Endothelial cell of umbilical vein (primary cell): ENCODE measurements at regions not wholly inside any gene's neighbourhood (a gene's known extent, or its start where the extent isn't known, plus 50 kb on each side); places are given as distances from the start of the nearest gene placed in this dataset.

Experiments used
- GATA2 ChIP-seq: IDR thresholded peaks from 2 replicates; pipeline ENCODE4 v1.7.0; 2011; ENCODE audit warnings: low read depth, mild to moderate bottlenecking, moderate library complexity, mixed read lengths, low read length; ENCODE audit not compliant: insufficient read length, insufficient read depth
- JUN ChIP-seq: IDR thresholded peaks from 2 replicates; pipeline ENCODE4 v1.6.1; 2011; ENCODE audit warnings: borderline replicate concordance, low read depth; ENCODE audit not compliant: insufficient read length, insufficient read depth
- MYC ChIP-seq: IDR thresholded peaks from one replicate; pipeline ENCODE4 v1.6.1; 2011; ENCODE audit warnings: mild to moderate bottlenecking, low read depth, low read length
- POLR2A ChIP-seq: IDR thresholded peaks from 2 replicates; pipeline ENCODE4 v1.6.1; 2012; ENCODE audit warnings: low read depth, mild to moderate bottlenecking, control low read depth, low read length
- POLR2AphosphoS5 ChIP-seq: IDR thresholded peaks from 2 replicates; pipeline ENCODE4 v1.6.1; 2012; ENCODE audit warnings: low read depth, mild to moderate bottlenecking, control low read depth, low read length, moderate library complexity; ENCODE audit not compliant: insufficient read depth
- TF ChIP-seq, protein P1 (sequence below), 2 donors: IDR thresholded peaks; 1 replicate in 1 of 2; 2 replicates in 1 of 2; pipeline ENCODE4 v1.5.1; 2011; ENCODE audit warnings: low read length in 2 of 2, mild to moderate bottlenecking in 2 of 2, moderate library complexity in 2 of 2, control low read depth in 1 of 2, inconsistent platforms in 1 of 2, low read depth in 1 of 2; ENCODE audit not compliant: insufficient read depth in 1 of 2; ENCODE audit errors: extremely low read depth in 1 of 2
- TF ChIP-seq, protein P2 (sequence below): IDR thresholded peaks from 2 replicates; pipeline ENCODE4 v1.6.1; 2011; ENCODE audit not compliant: insufficient read depth, insufficient read length

DNA sequence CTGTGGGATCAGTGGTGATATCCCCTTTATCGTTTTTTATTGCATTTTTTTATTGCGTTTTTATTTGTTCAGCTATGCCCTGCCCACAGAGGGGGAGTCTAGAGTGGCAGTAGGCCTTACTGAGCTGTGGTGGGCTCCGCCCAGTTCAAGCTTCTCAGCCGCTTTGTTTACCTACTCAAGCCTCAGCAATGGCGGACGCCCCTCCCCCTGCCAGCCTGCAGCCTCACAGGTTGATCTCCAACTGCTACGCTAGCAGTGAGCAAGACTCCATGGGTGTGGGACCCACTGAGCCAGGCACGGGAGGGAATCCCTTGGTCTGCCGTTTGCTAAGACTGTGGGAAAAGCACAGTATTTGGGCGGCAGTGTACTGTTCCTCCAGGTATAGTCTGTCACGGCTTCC lies 500.6 kb upstream of the MCTP2 start:
- TF ChIP-seq, protein P1, sequence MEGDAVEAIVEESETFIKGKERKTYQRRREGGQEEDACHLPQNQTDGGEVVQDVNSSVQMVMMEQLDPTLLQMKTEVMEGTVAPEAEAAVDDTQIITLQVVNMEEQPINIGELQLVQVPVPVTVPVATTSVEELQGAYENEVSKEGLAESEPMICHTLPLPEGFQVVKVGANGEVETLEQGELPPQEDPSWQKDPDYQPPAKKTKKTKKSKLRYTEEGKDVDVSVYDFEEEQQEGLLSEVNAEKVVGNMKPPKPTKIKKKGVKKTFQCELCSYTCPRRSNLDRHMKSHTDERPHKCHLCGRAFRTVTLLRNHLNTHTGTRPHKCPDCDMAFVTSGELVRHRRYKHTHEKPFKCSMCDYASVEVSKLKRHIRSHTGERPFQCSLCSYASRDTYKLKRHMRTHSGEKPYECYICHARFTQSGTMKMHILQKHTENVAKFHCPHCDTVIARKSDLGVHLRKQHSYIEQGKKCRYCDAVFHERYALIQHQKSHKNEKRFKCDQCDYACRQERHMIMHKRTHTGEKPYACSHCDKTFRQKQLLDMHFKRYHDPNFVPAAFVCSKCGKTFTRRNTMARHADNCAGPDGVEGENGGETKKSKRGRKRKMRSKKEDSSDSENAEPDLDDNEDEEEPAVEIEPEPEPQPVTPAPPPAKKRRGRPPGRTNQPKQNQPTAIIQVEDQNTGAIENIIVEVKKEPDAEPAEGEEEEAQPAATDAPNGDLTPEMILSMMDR (IDR thresholded peaks at IDR 0.05; ENCODE audit: extremely low read depth in 1 of 2, insufficient read depth in 1 of 2, low read depth in 1 of 2, low read length in 2 of 2) = no peak
- TF ChIP-seq MYC (no peak), POLR2AphosphoS5 (no peak), POLR2A (no peak), JUN (no peak), GATA2 (no peak)
- TF ChIP-seq, protein P2, sequence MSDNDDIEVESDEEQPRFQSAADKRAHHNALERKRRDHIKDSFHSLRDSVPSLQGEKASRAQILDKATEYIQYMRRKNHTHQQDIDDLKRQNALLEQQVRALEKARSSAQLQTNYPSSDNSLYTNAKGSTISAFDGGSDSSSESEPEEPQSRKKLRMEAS = no peak
